A549 (cell line): ENCODE measurements at regions not wholly inside any gene's neighbourhood (a gene's known extent, or its start where the extent isn't known, plus 50 kb on each side); places are given as distances from the start of the nearest gene placed in this dataset.

Experiments used
- ATAC-seq, 2 experiments: fragments of 200-7000 bp in 1 of 2; fragments of >200 bp in 1 of 2; cut with Nextera tagmentation in 1 of 2; cut with Tn5 transposase in 1 of 2; 3 replicates each; pipeline versions ENCODE4 v1.8.0 to v1.9.1; 2018 to 2020; ENCODE audit warnings: mild to moderate bottlenecking in 1 of 2, moderate library complexity in 1 of 2
- CTCF ChIA-PET: fragments of 300-600 bp; sonication (Branson Sonifier 250); formaldehyde crosslinking; extraction: SDS; loops from one replicate; lab custom pipeline; 2021; ENCODE audit warnings: antibody characterized with exemption, inconsistent platforms; lab: Yijun Ruan, JAX
- POLR2A ChIA-PET: fragments of 350-600 bp; formaldehyde crosslinking; extraction: SDS; loops from one replicate; lab custom pipeline; 2021; ENCODE audit warnings: antibody characterized with exemption, inconsistent platforms; lab: Yijun Ruan, JAX
- DNase-seq, 2 experiments: peaks; one replicate each; pipeline versions ENCODE4 v3.0.0 to v3.0.0-alpha.2; 2011 to 2016; ENCODE audit warnings: low read depth in 1 of 2, low spot score in 1 of 2
- FAIRE-seq: peaks from 2 replicates; lab custom pipeline; 2011; peaks lifted over from hg19 to GRCh38; lab: Jason Lieb, UNC
- H3K27ac ChIP-seq, 2 experiments: fragments of >200 bp; sonication (Bioruptor Twin); formaldehyde crosslinking; 3 replicates each; pipeline ENCODE4 v1.5.1; 2016 to 2017
- H3K4me1 ChIP-seq: fragments of >200 bp; sonication (Bioruptor Twin); formaldehyde crosslinking; 3 replicates; pipeline ENCODE4 v1.6.1; 2016
- H3K4me2 ChIP-seq: fragments of >200 bp; sonication (Bioruptor Twin); formaldehyde crosslinking; 3 replicates; pipeline ENCODE4 v1.6.1; 2016
- H3K4me3 ChIP-seq: fragments of >200 bp; sonication (Bioruptor Twin); formaldehyde crosslinking; 3 replicates; pipeline ENCODE4 v1.5.1; 2016
- H3K9me3 ChIP-seq: fragments of >200 bp; sonication (Bioruptor Twin); formaldehyde crosslinking; 3 replicates; pipeline ENCODE4 v1.6.1; 2016
- BHLHE40 ChIP-seq: IDR thresholded peaks from 2 replicates; pipeline ENCODE4 v1.6.1; 2012; ENCODE audit warnings: low read depth, low read length, inconsistent platforms
- CBX2 ChIP-seq: fragments of 200-600 bp; sonication (generic); IDR thresholded peaks from 2 replicates; pipeline ENCODE4 v1.6.1; 2016; ENCODE audit warnings: low read depth, mild to moderate bottlenecking, borderline replicate concordance
- CEBPB ChIP-seq, 2 experiments: fragments of >200 bp in 1 of 2; sonication (Bioruptor Twin) in 1 of 2; formaldehyde crosslinking in 1 of 2; IDR thresholded peaks; 2 replicates each; pipeline ENCODE4 v1.6.1; 2012 to 2016
- CHD2 ChIP-seq: fragments of 150-350 bp; IDR thresholded peaks from 2 replicates; pipeline ENCODE4 v1.6.1; 2014; ENCODE audit warnings: low read length; ENCODE audit not compliant: partially characterized antibody
- CHD4 ChIP-seq: fragments of 200-600 bp; sonication (generic); IDR thresholded peaks from 2 replicates; pipeline ENCODE4 v1.6.1; 2016; ENCODE audit warnings: antibody characterized with exemption, mild to moderate bottlenecking, borderline replicate concordance
- EHF ChIP-seq: fragments of 250-450 bp; sonication (Bioruptor Pico); IDR thresholded peaks from 2 replicates; pipeline ENCODE4 v1.5.0; 2020; ENCODE audit warnings: mild to moderate bottlenecking
- EP300 ChIP-seq, 2 experiments: fragments of >200 bp; sonication (Bioruptor Twin); formaldehyde crosslinking; IDR thresholded peaks; 2 replicates in 1 of 2; 3 replicates in 1 of 2; pipeline ENCODE4 v1.6.1; 2016 to 2017
- ESRRA ChIP-seq: fragments of 150-350 bp; IDR thresholded peaks from 2 replicates; pipeline ENCODE4 v1.6.1; 2014; ENCODE audit warnings: mild to moderate bottlenecking, low read length, borderline replicate concordance
- FOSB ChIP-seq: fragments of 250-450 bp; sonication (Bioruptor Pico); IDR thresholded peaks from 2 replicates; pipeline ENCODE4 v1.5.0; 2020; ENCODE audit warnings: mild to moderate bottlenecking, moderate library complexity
- HDAC2 ChIP-seq: fragments of 200-600 bp; sonication (generic); IDR thresholded peaks from 2 replicates; pipeline ENCODE4 v1.6.1; 2016
- HEYL ChIP-seq: fragments of 250-450 bp; sonication (Bioruptor Pico); IDR thresholded peaks from 2 replicates; pipeline ENCODE4 v1.8.0; 2021; ENCODE audit warnings: mild to moderate bottlenecking, moderate library complexity
- HOXB5 ChIP-seq: fragments of 250-450 bp; sonication (Bioruptor Pico); IDR thresholded peaks from 2 replicates; pipeline ENCODE4 v1.5.0; 2020; ENCODE audit warnings: mild to moderate bottlenecking, moderate library complexity
- JUNB ChIP-seq: fragments of >200 bp; sonication (Bioruptor Twin); formaldehyde crosslinking; IDR thresholded peaks from 2 replicates; pipeline ENCODE4 v1.6.1; 2016
- KDM1A ChIP-seq: fragments of 200-600 bp; sonication (generic); IDR thresholded peaks from 2 replicates; pipeline ENCODE4 v1.6.1; 2016; ENCODE audit warnings: low read depth, mild to moderate bottlenecking
- MAZ ChIP-seq: fragments of 150-350 bp; IDR thresholded peaks from 2 replicates; pipeline ENCODE4 v1.6.1; 2014; ENCODE audit warnings: antibody characterized with exemption, low read depth, low read length, borderline replicate concordance
- MYC ChIP-seq: IDR thresholded peaks from 2 replicates; pipeline ENCODE4 v1.6.1; 2012; ENCODE audit warnings: mild to moderate bottlenecking, inconsistent platforms, low read length, improper control_type of control experiment, borderline replicate concordance
- NPAS2 ChIP-seq: fragments of 250-450 bp; sonication (Bioruptor Pico); IDR thresholded peaks from 2 replicates; pipeline ENCODE4 v1.8.0; 2022; ENCODE audit warnings: mild to moderate bottlenecking, moderate library complexity, borderline replicate concordance
- PHF8 ChIP-seq: fragments of 200-600 bp; sonication (generic); IDR thresholded peaks from 2 replicates; pipeline ENCODE4 v1.6.1; 2016; ENCODE audit warnings: low read depth, mild to moderate bottlenecking, antibody characterized with exemption, moderate library complexity, borderline replicate concordance
- RAD21 ChIP-seq, 2 experiments: fragments of >200 bp in 1 of 2; sonication (Bioruptor Twin) in 1 of 2; formaldehyde crosslinking in 1 of 2; IDR thresholded peaks in 1 of 2; conservative IDR thresholded peaks in 1 of 2; 2 replicates in 1 of 2; 3 replicates in 1 of 2; pipeline ENCODE4 v1.6.1; 2012 to 2018; ENCODE audit warnings: inconsistent platforms in 1 of 2
- RARB ChIP-seq: fragments of 250-450 bp; sonication (Bioruptor Pico); IDR thresholded peaks from 2 replicates; pipeline ENCODE4 v1.8.0; 2021; ENCODE audit warnings: mild to moderate bottlenecking, moderate library complexity
- RCOR1 ChIP-seq: fragments of 150-350 bp; IDR thresholded peaks from 2 replicates; pipeline ENCODE4 v1.6.1; 2014; ENCODE audit warnings: antibody characterized with exemption, low read length, low read depth
- RFX5 ChIP-seq: fragments of 450-650 bp; IDR thresholded peaks from 2 replicates; pipeline ENCODE4 v1.7.1; 2014; ENCODE audit warnings: antibody characterized with exemption, mild to moderate bottlenecking, moderate library complexity
- SMC3 ChIP-seq: fragments of >200 bp; sonication (Bioruptor Twin); formaldehyde crosslinking; IDR thresholded peaks from 3 replicates; pipeline ENCODE4 v1.6.1; 2018; ENCODE audit warnings: inconsistent platforms
- TFCP2L1 ChIP-seq: fragments of 250-450 bp; sonication (Bioruptor Pico); IDR thresholded peaks from 2 replicates; pipeline ENCODE4 v1.5.0; 2021; ENCODE audit warnings: mild to moderate bottlenecking
- TP53 ChIP-seq: fragments of 250-450 bp; sonication (Bioruptor Pico); IDR thresholded peaks from 2 replicates; pipeline ENCODE4 v1.5.0; 2021; ENCODE audit warnings: mild to moderate bottlenecking, moderate library complexity
- ZC3H11A ChIP-seq: fragments of 450-650 bp; IDR thresholded peaks from 2 replicates; pipeline ENCODE4 v1.6.1; 2014; ENCODE audit warnings: antibody characterized with exemption, mild to moderate bottlenecking
- ZSCAN20 ChIP-seq: fragments of 250-450 bp; sonication (Bioruptor Pico); IDR thresholded peaks from 2 replicates; pipeline ENCODE4 v1.8.0; 2022; ENCODE audit warnings: mild to moderate bottlenecking, moderate library complexity
- WGBS: methylation state at CpG from one replicate; pipeline ENCODE4 v1.1.6; 2017; ENCODE audit errors: missing lambda C conversion rate; 5-methylcytosine and 5-hydroxymethylcytosine counted together
- TF ChIP-seq, protein P1 (sequence below): IDR thresholded peaks from 2 replicates; pipeline ENCODE4 v1.6.1; 2012
- TF ChIP-seq, protein P2 (sequence below): fragments of >200 bp; sonication (Bioruptor Twin); formaldehyde crosslinking; IDR thresholded peaks from 2 replicates; pipeline ENCODE4 v1.6.1; 2016
- TF ChIP-seq, protein P3 (sequence below): IDR thresholded peaks from 2 replicates; pipeline ENCODE4 v1.6.1; 2012; ENCODE audit warnings: low read depth, borderline replicate concordance
- TF ChIP-seq, protein P4 (sequence below): fragments of >200 bp; sonication (Bioruptor Twin); formaldehyde crosslinking; IDR thresholded peaks from 3 replicates; pipeline ENCODE4 v1.6.1; 2016
- TF ChIP-seq, protein P5 (sequence below): fragments of 450-650 bp; IDR thresholded peaks from 2 replicates; pipeline ENCODE4 v1.6.1; 2014; ENCODE audit warnings: antibody characterized with exemption
- TF ChIP-seq, protein P6 (sequence below): fragments of 250-450 bp; sonication (Bioruptor Pico); IDR thresholded peaks from 2 replicates; pipeline ENCODE4 v1.5.0; 2021; ENCODE audit warnings: mild to moderate bottlenecking, moderate library complexity, borderline replicate concordance
- TF ChIP-seq, protein P7 (sequence below): fragments of 150-350 bp; IDR thresholded peaks from 2 replicates; pipeline ENCODE4 v1.6.1; 2014; ENCODE audit warnings: low read depth, mild to moderate bottlenecking, low read length

DNA sequence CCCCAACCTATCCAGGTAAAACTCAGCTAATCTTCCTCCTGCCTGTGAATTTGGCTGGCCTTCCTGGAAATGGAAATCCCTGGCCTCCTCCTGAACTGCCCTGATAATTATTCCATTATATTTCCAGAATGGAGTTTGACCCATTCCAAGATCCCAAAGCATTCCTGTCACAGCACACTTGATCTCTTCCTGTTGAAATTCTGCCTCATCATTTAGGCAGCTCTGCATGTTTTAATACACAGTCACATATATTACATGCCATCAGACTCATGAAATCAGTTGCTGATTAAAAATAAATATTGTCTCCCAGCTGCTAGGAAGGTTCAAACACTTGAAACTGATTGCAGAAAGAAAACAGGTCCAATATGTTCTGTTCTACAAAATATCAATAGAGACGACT, 148.2 kb upstream of the PALMD start:
- TF ChIP-seq, protein P1, sequence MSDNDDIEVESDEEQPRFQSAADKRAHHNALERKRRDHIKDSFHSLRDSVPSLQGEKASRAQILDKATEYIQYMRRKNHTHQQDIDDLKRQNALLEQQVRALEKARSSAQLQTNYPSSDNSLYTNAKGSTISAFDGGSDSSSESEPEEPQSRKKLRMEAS = no peak
- TF ChIP-seq, protein P2, sequence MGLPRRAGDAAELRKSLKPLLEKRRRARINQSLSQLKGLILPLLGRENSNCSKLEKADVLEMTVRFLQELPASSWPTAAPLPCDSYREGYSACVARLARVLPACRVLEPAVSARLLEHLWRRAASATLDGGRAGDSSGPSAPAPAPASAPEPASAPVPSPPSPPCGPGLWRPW = no peak
- TF ChIP-seq, protein P3, sequence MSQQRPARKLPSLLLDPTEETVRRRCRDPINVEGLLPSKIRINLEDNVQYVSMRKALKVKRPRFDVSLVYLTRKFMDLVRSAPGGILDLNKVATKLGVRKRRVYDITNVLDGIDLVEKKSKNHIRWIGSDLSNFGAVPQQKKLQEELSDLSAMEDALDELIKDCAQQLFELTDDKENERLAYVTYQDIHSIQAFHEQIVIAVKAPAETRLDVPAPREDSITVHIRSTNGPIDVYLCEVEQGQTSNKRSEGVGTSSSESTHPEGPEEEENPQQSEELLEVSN = no peak
- TF ChIP-seq CBX2 (no peak), CHD2 (no peak), RARB (CRISPR knock-in tag) (no peak), ZC3H11A (no peak), EP300 (IDR thresholded peaks at IDR 0.05) (no peak), EHF (no peak), HOXB5 (CRISPR knock-in tag) (no peak), FOSB (no peak), NPAS2 (CRISPR knock-in tag) (no peak), JUNB (no peak), ZSCAN20 (CRISPR knock-in tag) (no peak), RAD21 (conservative IDR thresholded peaks at IDR 0.05 in 1 of 2, IDR thresholded peaks at IDR 0.05 in 1 of 2) (no peak), BHLHE40 (no peak), ESRRA (no peak), SMC3 (no peak), CHD4 (no peak)
- TF ChIP-seq, protein P4, sequence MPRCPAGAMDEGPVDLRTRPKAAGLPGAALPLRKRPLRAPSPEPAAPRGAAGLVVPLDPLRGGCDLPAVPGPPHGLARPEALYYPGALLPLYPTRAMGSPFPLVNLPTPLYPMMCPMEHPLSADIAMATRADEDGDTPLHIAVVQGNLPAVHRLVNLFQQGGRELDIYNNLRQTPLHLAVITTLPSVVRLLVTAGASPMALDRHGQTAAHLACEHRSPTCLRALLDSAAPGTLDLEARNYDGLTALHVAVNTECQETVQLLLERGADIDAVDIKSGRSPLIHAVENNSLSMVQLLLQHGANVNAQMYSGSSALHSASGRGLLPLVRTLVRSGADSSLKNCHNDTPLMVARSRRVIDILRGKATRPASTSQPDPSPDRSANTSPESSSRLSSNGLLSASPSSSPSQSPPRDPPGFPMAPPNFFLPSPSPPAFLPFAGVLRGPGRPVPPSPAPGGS = no peak
- FAIRE-seq = no peak
- Histone ChIP-seq H3K4me1 (no peaks in the 10 kb centered on the region), H3K9me3 (no peaks in the 10 kb centered on the region), H3K27ac (no peak overlapping the region), H3K4me3 (no peak overlapping the region), H3K4me2 (no peak overlapping the region)
- no peak for DNase-seq
- ATAC-seq = no peak
- WGBS = 27% methylated on average over 1 of the region's 1 CpG
- ChIA-PET CTCF (interaction anchor here (0.5 to 1.1 kb wide), 2 partner anchors 29 to 662 kb away, joined by 3 read pairs; no protein-coding TSS in a partner anchor), POLR2A (no interaction called here)

DNA sequence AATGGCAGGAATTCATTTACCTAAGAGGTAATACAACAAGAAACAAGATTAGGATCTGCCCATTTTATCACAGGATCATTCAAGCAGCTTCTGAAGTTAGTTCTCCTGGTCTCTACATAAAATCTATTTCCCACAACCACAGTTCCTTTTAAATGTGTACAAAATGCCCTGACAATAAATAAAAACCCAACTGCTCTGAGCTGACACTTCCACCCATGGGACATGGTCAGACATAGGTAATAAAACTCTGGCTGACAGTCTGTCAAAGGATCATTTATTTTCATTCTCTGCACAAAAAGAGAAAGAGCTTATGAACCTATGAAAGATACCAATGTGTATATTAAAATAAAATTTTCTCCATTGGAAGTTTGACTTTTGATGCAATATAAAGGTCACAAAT, 145.4 kb upstream of the PALMD start:
- Histone ChIP-seq H3K4me2 (no peak overlapping the region), H3K4me1 (no peaks in the 10 kb centered on the region), H3K27ac (no peak overlapping the region), H3K4me3 (no peak overlapping the region), H3K9me3 (no peaks in the 10 kb centered on the region)
- DNase-seq (no peak), ATAC-seq (no peak), FAIRE-seq (no peak)
- ChIA-PET POLR2A (no interaction called here), CTCF (no interaction called here)
- no peak for TF ChIP-seq PHF8
- TF ChIP-seq, protein P3 = no peak
- TF ChIP-seq RFX5 = no peak
- TF ChIP-seq HEYL (CRISPR knock-in tag) = no peak
- TF ChIP-seq, protein P5, sequence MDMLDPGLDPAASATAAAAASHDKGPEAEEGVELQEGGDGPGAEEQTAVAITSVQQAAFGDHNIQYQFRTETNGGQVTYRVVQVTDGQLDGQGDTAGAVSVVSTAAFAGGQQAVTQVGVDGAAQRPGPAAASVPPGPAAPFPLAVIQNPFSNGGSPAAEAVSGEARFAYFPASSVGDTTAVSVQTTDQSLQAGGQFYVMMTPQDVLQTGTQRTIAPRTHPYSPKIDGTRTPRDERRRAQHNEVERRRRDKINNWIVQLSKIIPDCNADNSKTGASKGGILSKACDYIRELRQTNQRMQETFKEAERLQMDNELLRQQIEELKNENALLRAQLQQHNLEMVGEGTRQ = no peak
- TF ChIP-seq RCOR1 = no peak
- TF ChIP-seq, protein P6, sequence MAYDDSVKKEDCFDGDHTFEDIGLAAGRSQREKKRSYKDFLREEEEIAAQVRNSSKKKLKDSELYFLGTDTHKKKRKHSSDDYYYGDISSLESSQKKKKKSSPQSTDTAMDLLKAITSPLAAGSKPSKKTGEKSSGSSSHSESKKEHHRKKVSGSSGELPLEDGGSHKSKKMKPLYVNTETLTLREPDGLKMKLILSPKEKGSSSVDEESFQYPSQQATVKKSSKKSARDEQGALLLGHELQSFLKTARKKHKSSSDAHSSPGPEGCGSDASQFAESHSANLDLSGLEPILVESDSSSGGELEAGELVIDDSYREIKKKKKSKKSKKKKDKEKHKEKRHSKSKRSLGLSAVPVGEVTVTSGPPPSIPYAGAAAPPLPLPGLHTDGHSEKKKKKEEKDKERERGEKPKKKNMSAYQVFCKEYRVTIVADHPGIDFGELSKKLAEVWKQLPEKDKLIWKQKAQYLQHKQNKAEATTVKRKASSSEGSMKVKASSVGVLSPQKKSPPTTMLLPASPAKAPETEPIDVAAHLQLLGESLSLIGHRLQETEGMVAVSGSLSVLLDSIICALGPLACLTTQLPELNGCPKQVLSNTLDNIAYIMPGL (CRISPR knock-in tag) = no peak
- no peak for TF ChIP-seq CBX2
- no peak for TF ChIP-seq BHLHE40
- no peak for TF ChIP-seq TP53 (CRISPR knock-in tag)
- no peak for TF ChIP-seq TFCP2L1 (CRISPR knock-in tag)
- TF ChIP-seq, protein P7, sequence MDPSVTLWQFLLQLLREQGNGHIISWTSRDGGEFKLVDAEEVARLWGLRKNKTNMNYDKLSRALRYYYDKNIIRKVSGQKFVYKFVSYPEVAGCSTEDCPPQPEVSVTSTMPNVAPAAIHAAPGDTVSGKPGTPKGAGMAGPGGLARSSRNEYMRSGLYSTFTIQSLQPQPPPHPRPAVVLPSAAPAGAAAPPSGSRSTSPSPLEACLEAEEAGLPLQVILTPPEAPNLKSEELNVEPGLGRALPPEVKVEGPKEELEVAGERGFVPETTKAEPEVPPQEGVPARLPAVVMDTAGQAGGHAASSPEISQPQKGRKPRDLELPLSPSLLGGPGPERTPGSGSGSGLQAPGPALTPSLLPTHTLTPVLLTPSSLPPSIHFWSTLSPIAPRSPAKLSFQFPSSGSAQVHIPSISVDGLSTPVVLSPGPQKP = no peak
- no peak for TF ChIP-seq RAD21 (conservative IDR thresholded peaks at IDR 0.05 in 1 of 2, IDR thresholded peaks at IDR 0.05 in 1 of 2)
- no peak for TF ChIP-seq KDM1A
- no peak for TF ChIP-seq ZC3H11A
- TF ChIP-seq MAZ = no peak
- no peak for TF ChIP-seq MYC
- TF ChIP-seq CEBPB (IDR thresholded peaks at IDR 0.05) = no peak
- no peak for TF ChIP-seq HDAC2
